ENCODE measurements at regions not wholly inside any gene's neighbourhood (a gene's known extent, or its start where the extent isn't known, plus 50 kb on each side); places are given as distances from the start of the nearest gene placed in this dataset.

DNA sequence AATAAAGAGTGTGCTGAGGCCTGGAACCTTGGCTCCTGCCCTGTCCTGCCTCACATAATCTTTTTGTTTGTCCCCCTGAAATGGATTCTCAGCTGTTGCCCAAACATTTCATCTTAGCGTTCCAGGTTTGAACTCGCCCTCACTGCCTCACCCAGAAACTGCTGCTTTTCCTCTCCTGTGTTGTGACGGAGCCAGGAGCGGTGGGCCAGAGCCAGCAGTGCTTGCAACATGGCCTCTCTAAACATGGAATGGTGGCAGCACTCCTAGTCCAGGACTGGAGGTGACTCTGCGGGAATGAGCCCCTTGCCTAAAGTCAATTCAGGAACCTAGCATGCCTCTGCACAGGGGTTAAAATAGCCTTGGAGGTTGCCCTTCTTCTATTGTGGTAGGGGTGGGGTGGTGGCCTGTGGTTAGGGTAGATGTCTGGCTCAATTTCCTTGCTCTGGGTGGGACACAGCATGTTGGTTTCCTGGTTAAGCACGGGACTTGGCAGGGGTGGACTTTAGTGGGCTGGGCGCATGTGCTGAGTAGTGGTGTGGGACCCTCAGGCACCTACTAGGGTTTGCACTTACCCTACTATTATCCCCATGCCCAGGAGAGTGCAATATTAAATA, 101.6 kb downstream of the SLC25A46 start:
- H3K36me3 ChIP-seq (ENCODE audit: insufficient read depth, low read length): no peaks in the 10 kb centered on the region
- H3K4me2 ChIP-seq (ENCODE audit: low read length): no peak overlapping the region
- Mint-ChIP-seq H3K36me3 (ENCODE audit: low read depth, unreplicated experiment) (no peaks in the 10 kb centered on the region), H3K27ac (ENCODE audit: unreplicated experiment) (no peak overlapping the region), H3K4me1 (ENCODE audit: low read depth, unreplicated experiment) (no peaks in the 10 kb centered on the region), H3K9me3 (ENCODE audit: unreplicated experiment) (no peaks in the 10 kb centered on the region), H3K27me3 (ENCODE audit: low read depth, unreplicated experiment) (peaks cover 2% of the 10 kb centered on the region), H3K4me3 (ENCODE audit: unreplicated experiment) (no peak overlapping the region)
- no peak overlapping the region for H3K4me3 ChIP-seq (ENCODE audit: insufficient read depth, low read depth, low read length)
- H3K4me1 ChIP-seq (ENCODE audit: insufficient read depth, low read length): no peaks in the 10 kb centered on the region
- H2AFZ ChIP-seq (ENCODE audit: low read depth, low read length): no peak overlapping the region
- H3K79me2 ChIP-seq (ENCODE audit: insufficient read depth, low read length): no peaks in the 10 kb centered on the region
- FAIRE-seq (no peak), DNase-seq (ENCODE audit: low read depth) (no peak)
- H3K9ac ChIP-seq (ENCODE audit: low read length): no peak overlapping the region
- no peaks in the 10 kb centered on the region for H3K27me3 ChIP-seq (ENCODE audit: insufficient read depth, low read length)
- H4K20me1 ChIP-seq (ENCODE audit: insufficient read depth, low read length): no peaks in the 10 kb centered on the region
- no peak overlapping the region for H3K27ac ChIP-seq (ENCODE audit: low read depth, low read length)
- TF ChIP-seq, protein P1, sequence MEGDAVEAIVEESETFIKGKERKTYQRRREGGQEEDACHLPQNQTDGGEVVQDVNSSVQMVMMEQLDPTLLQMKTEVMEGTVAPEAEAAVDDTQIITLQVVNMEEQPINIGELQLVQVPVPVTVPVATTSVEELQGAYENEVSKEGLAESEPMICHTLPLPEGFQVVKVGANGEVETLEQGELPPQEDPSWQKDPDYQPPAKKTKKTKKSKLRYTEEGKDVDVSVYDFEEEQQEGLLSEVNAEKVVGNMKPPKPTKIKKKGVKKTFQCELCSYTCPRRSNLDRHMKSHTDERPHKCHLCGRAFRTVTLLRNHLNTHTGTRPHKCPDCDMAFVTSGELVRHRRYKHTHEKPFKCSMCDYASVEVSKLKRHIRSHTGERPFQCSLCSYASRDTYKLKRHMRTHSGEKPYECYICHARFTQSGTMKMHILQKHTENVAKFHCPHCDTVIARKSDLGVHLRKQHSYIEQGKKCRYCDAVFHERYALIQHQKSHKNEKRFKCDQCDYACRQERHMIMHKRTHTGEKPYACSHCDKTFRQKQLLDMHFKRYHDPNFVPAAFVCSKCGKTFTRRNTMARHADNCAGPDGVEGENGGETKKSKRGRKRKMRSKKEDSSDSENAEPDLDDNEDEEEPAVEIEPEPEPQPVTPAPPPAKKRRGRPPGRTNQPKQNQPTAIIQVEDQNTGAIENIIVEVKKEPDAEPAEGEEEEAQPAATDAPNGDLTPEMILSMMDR (IDR thresholded peaks at IDR 0.05; ENCODE audit: insufficient read depth, low read depth, low read length): no peak
- H3K9me3 ChIP-seq (ENCODE audit: insufficient read depth, low read depth, low read length): no peaks in the 10 kb centered on the region

DNA sequence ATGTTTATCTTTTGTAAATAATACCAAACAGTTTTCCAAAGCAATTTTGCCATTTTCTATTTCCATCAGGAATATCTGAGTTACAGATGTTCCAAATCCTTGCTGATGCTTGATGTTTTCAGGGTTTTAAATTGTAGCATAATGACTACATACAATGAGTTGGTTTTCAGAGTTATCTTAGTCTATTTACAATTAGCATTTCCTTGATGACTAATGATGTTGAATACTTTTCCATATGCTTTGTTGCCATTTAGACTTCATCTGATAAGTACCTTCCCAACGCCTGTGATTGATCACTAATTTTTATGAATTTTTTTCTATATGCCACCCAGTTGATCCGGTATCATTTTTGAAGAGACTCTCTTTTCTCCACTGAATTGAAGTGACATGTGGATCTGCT, 102.3 kb downstream of the SLC25A46 start:
- peaks cover 2% of the 10 kb centered on the region for H3K27me3 Mint-ChIP-seq (ENCODE audit: low read depth, unreplicated experiment)
- FAIRE-seq (no peak), DNase-seq (ENCODE audit: low read depth) (no peak)
- no peak for TF ChIP-seq EZH2 (IDR thresholded peaks at IDR 0.05; ENCODE audit: insufficient read depth, low read length)
- TF ChIP-seq, protein P1 (IDR thresholded peaks at IDR 0.05; ENCODE audit: insufficient read depth, low read depth, low read length): no peak
- Histone ChIP-seq H3K9ac (ENCODE audit: low read length) (no peak overlapping the region), H3K79me2 (ENCODE audit: insufficient read depth, low read length) (no peaks in the 10 kb centered on the region), H3K4me1 (ENCODE audit: insufficient read depth, low read length) (no peaks in the 10 kb centered on the region), H3K4me3 (ENCODE audit: insufficient read depth, low read depth, low read length) (no peak overlapping the region), H3K9me3 (ENCODE audit: insufficient read depth, low read depth, low read length) (no peaks in the 10 kb centered on the region), H3K27me3 (ENCODE audit: insufficient read depth, low read length) (no peaks in the 10 kb centered on the region), H3K27ac (ENCODE audit: low read depth, low read length) (no peak overlapping the region), H3K36me3 (ENCODE audit: insufficient read depth, low read length) (no peaks in the 10 kb centered on the region), H2AFZ (ENCODE audit: low read depth, low read length) (no peak overlapping the region), H3K4me2 (ENCODE audit: low read length) (no peak overlapping the region), H4K20me1 (ENCODE audit: insufficient read depth, low read length) (no peaks in the 10 kb centered on the region)
- no peaks in the 10 kb centered on the region for H3K36me3 Mint-ChIP-seq (ENCODE audit: low read depth, unreplicated experiment)
- H3K9me3 Mint-ChIP-seq (ENCODE audit: unreplicated experiment): no peaks in the 10 kb centered on the region
- H3K27ac Mint-ChIP-seq (ENCODE audit: unreplicated experiment): no peak overlapping the region
- no peak overlapping the region for H3K4me3 Mint-ChIP-seq (ENCODE audit: unreplicated experiment)
- H3K4me1 Mint-ChIP-seq (ENCODE audit: low read depth, unreplicated experiment): no peaks in the 10 kb centered on the region

DNA sequence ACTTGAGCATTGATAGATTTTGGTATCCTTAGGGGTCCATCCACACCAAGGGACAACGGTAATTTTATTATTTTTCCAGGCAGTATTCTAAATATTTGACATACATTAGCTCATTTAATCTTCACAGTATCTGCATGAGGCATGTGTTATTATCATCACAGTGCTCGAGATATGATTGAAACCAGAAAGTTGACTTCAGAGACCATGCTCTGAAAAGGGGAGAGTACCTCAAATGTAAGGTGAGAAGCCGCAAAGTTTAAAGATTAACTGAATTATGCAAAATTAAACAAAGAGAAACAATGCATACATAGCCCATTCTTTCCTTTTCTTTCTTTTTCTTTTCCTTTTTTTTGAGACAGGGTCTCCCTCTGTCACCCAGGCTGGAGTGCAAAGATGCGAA, 104.1 kb downstream of the SLC25A46 start:
- Histone ChIP-seq H3K36me3 (ENCODE audit: insufficient read depth, low read length) (no peaks in the 10 kb centered on the region), H3K4me3 (ENCODE audit: insufficient read depth, low read depth, low read length) (no peak overlapping the region), H3K27me3 (ENCODE audit: insufficient read depth, low read length) (no peaks in the 10 kb centered on the region), H3K79me2 (ENCODE audit: insufficient read depth, low read length) (no peaks in the 10 kb centered on the region), H3K9ac (ENCODE audit: low read length) (no peak overlapping the region), H4K20me1 (ENCODE audit: insufficient read depth, low read length) (no peaks in the 10 kb centered on the region), H3K4me1 (ENCODE audit: insufficient read depth, low read length) (no peaks in the 10 kb centered on the region), H2AFZ (ENCODE audit: low read depth, low read length) (no peak overlapping the region), H3K9me3 (ENCODE audit: insufficient read depth, low read depth, low read length) (no peaks in the 10 kb centered on the region), H3K27ac (ENCODE audit: low read depth, low read length) (no peak overlapping the region), H3K4me2 (ENCODE audit: low read length) (no peak overlapping the region)
- Mint-ChIP-seq H3K27me3 (ENCODE audit: low read depth, unreplicated experiment) (peaks cover 2% of the 10 kb centered on the region), H3K9me3 (ENCODE audit: unreplicated experiment) (no peaks in the 10 kb centered on the region), H3K4me1 (ENCODE audit: low read depth, unreplicated experiment) (no peaks in the 10 kb centered on the region), H3K27ac (ENCODE audit: unreplicated experiment) (no peak overlapping the region), H3K36me3 (ENCODE audit: low read depth, unreplicated experiment) (no peaks in the 10 kb centered on the region), H3K4me3 (ENCODE audit: unreplicated experiment) (no peak overlapping the region)
- DNase-seq (ENCODE audit: low read depth) (no peak), FAIRE-seq (no peak)
- no peak for TF ChIP-seq EZH2 (IDR thresholded peaks at IDR 0.05; ENCODE audit: insufficient read depth, low read length)
- TF ChIP-seq, protein P1 (IDR thresholded peaks at IDR 0.05; ENCODE audit: insufficient read depth, low read depth, low read length): no peak

All from astrocyte (in vitro differentiated cells and primary cell).